Activated CD8-positive, alpha-beta memory T cell treated with anti-CD3 and anti-CD28 coated beads for 36 hours (primary cell): ENCODE measurements at regions not wholly inside any gene's neighbourhood (a gene's known extent, or its start where the extent isn't known, plus 50 kb on each side); places are given as distances from the start of the nearest gene placed in this dataset.
"Not testable (repeated sequence)": the region's sequence is repeated elsewhere in the genome, so short reads cannot be mapped to it uniquely, and the experiment has no call there.

Experiments used
- CTCF ChIA-PET: fragments of 350-600 bp; sonication (Branson Sonifier 250); formaldehyde crosslinking; loops from one replicate; lab custom pipeline; 2021; ENCODE audit warnings: antibody characterized with exemption; lab: Charles Lee
- POLR2A ChIA-PET: fragments of 350-600 bp; sonication (Branson Sonifier 250); formaldehyde crosslinking; loops from one replicate; lab custom pipeline; 2021; ENCODE audit warnings: antibody characterized with exemption; lab: Charles Lee

GRCh38 chr1:109857702-109858101 lies 52.9 kb upstream of the CSF1 start:
- POLR2A ChIA-PET, CTCF ChIA-PET: not testable (repeated sequence)

- POLR2A ChIA-PET, CTCF ChIA-PET: not testable (repeated sequence)
Measured at GRCh38 chr1:109855986-109856385, 54.7 kb upstream of the CSF1 start.

GRCh38 chr1:109853972-109854371 lies 56.7 kb upstream of the CSF1 start:
- CTCF ChIA-PET, POLR2A ChIA-PET: not testable (repeated sequence)

GRCh38 chr1:109852221-109853015 lies 58.2 kb upstream of the CSF1 start:
- POLR2A ChIA-PET, result not testable (repeated sequence)
- CTCF ChIA-PET, result interaction anchor here (1.3 kb wide), 1 partner anchor 131 kb away, joined by 4 read pairs; no protein-coding TSS in a partner anchor

- POLR2A ChIA-PET, result interaction anchor here (0.5 kb wide), 1 partner anchor 257 kb away, joined by 3 read pairs; no protein-coding TSS in a partner anchor
- CTCF ChIA-PET, result interaction anchor here (1.3 kb wide), 1 partner anchor 133 kb away, joined by 4 read pairs; no protein-coding TSS in a partner anchor
Measured at GRCh38 chr1:109850827-109851226, 59.8 kb upstream of the CSF1 start.

- ChIA-PET POLR2A (interaction anchor here (0.5 kb wide), 1 partner anchor 256 kb away, joined by 3 read pairs; no protein-coding TSS in a partner anchor), CTCF (no interaction called here)
Measured at GRCh38 chr1:109850194-109850593, 60.5 kb upstream of the CSF1 start.

GRCh38 chr1:109849655-109850054 lies 61.0 kb upstream of the CSF1 start:
- CTCF ChIA-PET, result no interaction called here
- POLR2A ChIA-PET, result interaction anchor here (0.6 kb wide), 1 partner anchor 49 kb away, joined by 3 read pairs; no protein-coding TSS in a partner anchor

GRCh38 chr1:109847251-109847650 lies 63.4 kb upstream of the CSF1 start:
- ChIA-PET CTCF (no interaction called here), POLR2A (no interaction called here)

- POLR2A ChIA-PET, result no interaction called here
- CTCF ChIA-PET, result no interaction called here
Measured at GRCh38 chr1:109846846-109847245, 63.8 kb upstream of the CSF1 start.

- ChIA-PET CTCF (interaction anchor here (1.4 kb wide), 1 partner anchor 56 kb away, joined by 4 read pairs; no protein-coding TSS in a partner anchor), POLR2A (no interaction called here)
Measured at GRCh38 chr1:109846162-109846561, 64.5 kb upstream of the CSF1 start.

GRCh38 chr1:109845658-109846057 lies 65.0 kb upstream of the CSF1 start:
- POLR2A ChIA-PET, result no interaction called here
- CTCF ChIA-PET, result interaction anchor here (1.4 kb wide), 1 partner anchor 55 kb away, joined by 4 read pairs; no protein-coding TSS in a partner anchor

GRCh38 chr1:109844609-109845008 lies 66.0 kb upstream of the CSF1 start:
- POLR2A ChIA-PET, result no interaction called here

GRCh38 chr1:109840011-109840629 lies 70.5 kb upstream of the CSF1 start:
- ChIA-PET POLR2A (no interaction called here), CTCF (no interaction called here)

More at GRCh38 chr1:109844609-109845008, 66.0 kb upstream of the CSF1 start:
- CTCF ChIA-PET, result interaction anchor here (1.4 kb wide), 1 partner anchor 54 kb away, joined by 4 read pairs; no protein-coding TSS in a partner anchor

GRCh38 chr1:109839276-109839675 lies 71.4 kb upstream of the CSF1 start:
- CTCF ChIA-PET, POLR2A ChIA-PET: not testable (repeated sequence)

GRCh38 chr1:109838838-109839240 lies 71.8 kb upstream of the CSF1 start:
- POLR2A ChIA-PET, result no interaction called here
- CTCF ChIA-PET, result no interaction called here

GRCh38 chr1:109837852-109838570 lies 72.6 kb upstream of the CSF1 start:
- CTCF ChIA-PET, result no interaction called here

GRCh38 chr1:109835645-109836044 lies 71.9 kb upstream of the EPS8L3 start:
- POLR2A ChIA-PET, result not testable (repeated sequence)
- CTCF ChIA-PET, result interaction anchor here (1.5 kb wide), 1 partner anchor 59 kb away, joined by 3 read pairs; no protein-coding TSS in a partner anchor

More at GRCh38 chr1:109837852-109838570, 72.6 kb upstream of the CSF1 start:
- POLR2A ChIA-PET, result no interaction called here

GRCh38 chr1:109834951-109835350 lies 71.2 kb upstream of the EPS8L3 start:
- ChIA-PET CTCF (interaction anchor here (1.5 kb wide), 1 partner anchor 58 kb away, joined by 3 read pairs; no protein-coding TSS in a partner anchor), POLR2A (no interaction called here)

GRCh38 chr1:109832945-109833344 lies 69.2 kb upstream of the EPS8L3 start:
- ChIA-PET CTCF (no interaction called here), POLR2A (no interaction called here)
